GM23338 (cell line): ENCODE measurements at regions not wholly inside any gene's neighbourhood (a gene's known extent, or its start where the extent isn't known, plus 50 kb on each side); places are given as distances from the start of the nearest gene placed in this dataset.

Source experiments
- ATAC-seq: fragments of 200-7000 bp; cut with Tn5 transposase; 3 replicates; pipeline ENCODE4 v1.9.1; 2020
- DNase-seq: peaks from one replicate; pipeline ENCODE4 v3.0.0-alpha.2; 2015; ENCODE audit warnings: low spot score
- H2AFZ ChIP-seq: fragments of 200-600 bp; sonication (generic); 2 replicates; pipeline ENCODE4 v1.8.0; 2016; ENCODE audit warnings: antibody characterized with exemption, mild to moderate bottlenecking, moderate library complexity
- H3F3A ChIP-seq: fragments of 200-600 bp; sonication (generic); replicated peaks from 2 replicates; pipeline ENCODE4 v1.8.0; 2017; ENCODE audit warnings: antibody characterized with exemption, mixed run types, low read depth
- H3K27ac ChIP-seq: fragments of 200-600 bp; sonication (generic); 2 replicates; pipeline ENCODE4 v1.6.1; 2016; ENCODE audit warnings: low read depth
- H3K27me3 ChIP-seq: fragments of 200-600 bp; sonication (generic); 2 replicates; pipeline ENCODE4 v1.8.0; 2016; ENCODE audit warnings: mild to moderate bottlenecking, mixed run types, moderate library complexity; ENCODE audit not compliant: insufficient read depth
- H3K36me3 ChIP-seq: fragments of 200-600 bp; sonication (generic); 2 replicates; pipeline ENCODE4 v1.8.0; 2016; ENCODE audit warnings: mild to moderate bottlenecking; ENCODE audit not compliant: insufficient read depth
- H3K4me1 ChIP-seq: fragments of 200-600 bp; sonication (generic); 2 replicates; pipeline ENCODE4 v1.8.0; 2016; ENCODE audit warnings: mild to moderate bottlenecking, moderate library complexity; ENCODE audit not compliant: insufficient read depth
- H3K4me2 ChIP-seq: fragments of 200-600 bp; sonication (generic); 2 replicates; pipeline ENCODE4 v1.7.1; 2017; ENCODE audit warnings: mixed run types
- H3K4me3 ChIP-seq: fragments of 200-600 bp; sonication (generic); 2 replicates; pipeline ENCODE4 v1.6.1; 2016; ENCODE audit warnings: mixed run types
- H3K79me2 ChIP-seq: fragments of 200-600 bp; sonication (generic); replicated peaks from 2 replicates; pipeline ENCODE4 v1.8.0; 2017; ENCODE audit warnings: mild to moderate bottlenecking; ENCODE audit not compliant: insufficient read depth
- H3K9me2 ChIP-seq: fragments of 200-600 bp; sonication (generic); 2 replicates; pipeline ENCODE4 v1.8.0; 2017; ENCODE audit not compliant: insufficient read depth
- H4K20me1 ChIP-seq: fragments of 200-600 bp; sonication (generic); replicated peaks from 2 replicates; pipeline ENCODE4 v1.8.0; 2017; ENCODE audit warnings: mild to moderate bottlenecking; ENCODE audit not compliant: insufficient read depth
- H3K27ac Mint-ChIP-seq: 2 replicates; pipeline ENCODE4 v1.8.0; 2020; ENCODE audit warnings: inconsistent platforms, mild to moderate bottlenecking, moderate library complexity, mixed read lengths
- H3K27me3 Mint-ChIP-seq: 3 replicates; pipeline ENCODE4 v1.8.0; 2022; ENCODE audit warnings: low read depth, mild to moderate bottlenecking, moderate library complexity, mixed read lengths, inconsistent platforms; ENCODE audit not compliant: insufficient read depth, poor library complexity
- H3K36me3 Mint-ChIP-seq: 3 replicates; pipeline ENCODE4 v1.8.0; 2021; ENCODE audit warnings: low read depth, mild to moderate bottlenecking, inconsistent platforms, moderate library complexity, mixed read lengths
- H3K4me1 Mint-ChIP-seq: 3 replicates; pipeline ENCODE4 v1.8.0; 2020; ENCODE audit warnings: mild to moderate bottlenecking, inconsistent platforms, mixed read lengths
- H3K4me3 Mint-ChIP-seq: 3 replicates; pipeline ENCODE4 v1.8.0; 2021; ENCODE audit warnings: moderate library complexity, mild to moderate bottlenecking, inconsistent platforms, mixed read lengths
- H3K9me3 Mint-ChIP-seq: 3 replicates; pipeline ENCODE4 v1.8.0; 2020; ENCODE audit warnings: moderate library complexity, mild to moderate bottlenecking, inconsistent platforms, mixed read lengths
- CREB1 ChIP-seq: fragments of 250-450 bp; sonication (Bioruptor Pico); IDR thresholded peaks from 2 replicates; pipeline ENCODE4 v1.5.0; 2020; ENCODE audit warnings: low read depth, mild to moderate bottlenecking, moderate library complexity
- EZH2 ChIP-seq: fragments of 200-600 bp; sonication (generic); IDR thresholded peaks from one replicate; pipeline ENCODE4 v1.8.0; 2017; ENCODE audit warnings: antibody characterized with exemption, mild to moderate bottlenecking, low read depth; ENCODE audit not compliant: unreplicated experiment
- EZH2phosphoT487 ChIP-seq: fragments of 200-600 bp; sonication (generic); IDR thresholded peaks from one replicate; pipeline ENCODE4 v1.8.1; 2018; ENCODE audit warnings: antibody characterized with exemption; ENCODE audit not compliant: unreplicated experiment
- JUNB ChIP-seq: IDR thresholded peaks from one replicate; pipeline ENCODE4 v1.6.1; 2016; ENCODE audit warnings: antibody characterized with exemption; ENCODE audit not compliant: unreplicated experiment
- NANOG ChIP-seq: IDR thresholded peaks from 2 replicates; pipeline ENCODE4 v1.6.1; 2016; ENCODE audit warnings: antibody characterized with exemption, borderline replicate concordance
- POLR2AphosphoS5 ChIP-seq: IDR thresholded peaks from 2 replicates; pipeline ENCODE4 v1.6.1; 2016; ENCODE audit warnings: antibody characterized with exemption, low read depth
- STAT1 ChIP-seq: IDR thresholded peaks from one replicate; pipeline ENCODE4 v1.6.1; 2016; ENCODE audit warnings: antibody characterized with exemption; ENCODE audit not compliant: unreplicated experiment
- ZNF114 ChIP-seq: fragments of 250-450 bp; sonication (Bioruptor Pico); IDR thresholded peaks from 2 replicates; pipeline ENCODE4 v1.5.0; 2020; ENCODE audit warnings: mild to moderate bottlenecking, moderate library complexity
- ZNF331 ChIP-seq: fragments of 250-450 bp; sonication (Bioruptor Pico); IDR thresholded peaks from 2 replicates; pipeline ENCODE4 v1.5.0; 2020; ENCODE audit warnings: low read depth, mild to moderate bottlenecking, moderate library complexity
- TF ChIP-seq, protein P1 (sequence below), 2 experiments: fragments of 200-600 bp in 1 of 2; sonication (generic) in 1 of 2; conservative IDR thresholded peaks; 2 replicates each; pipeline versions ENCODE4 v1.5.1 to v1.6.1; 2016 to 2017; ENCODE audit warnings: antibody characterized with exemption in 2 of 2, low read depth in 2 of 2, mild to moderate bottlenecking in 2 of 2, moderate library complexity in 1 of 2
- TF ChIP-seq, protein P2 (sequence below): IDR thresholded peaks from 2 replicates; pipeline ENCODE4 v1.6.1; 2016; ENCODE audit warnings: antibody characterized with exemption
- TF ChIP-seq, protein P3 (sequence below): IDR thresholded peaks from one replicate; pipeline ENCODE4 v1.6.1; 2018; ENCODE audit warnings: antibody characterized with exemption; ENCODE audit not compliant: unreplicated experiment
- TF ChIP-seq, protein P4 (sequence below): fragments of 250-450 bp; sonication (Bioruptor Pico); IDR thresholded peaks from 2 replicates; pipeline ENCODE4 v1.5.0; 2020; ENCODE audit warnings: mild to moderate bottlenecking, moderate library complexity

DNA sequence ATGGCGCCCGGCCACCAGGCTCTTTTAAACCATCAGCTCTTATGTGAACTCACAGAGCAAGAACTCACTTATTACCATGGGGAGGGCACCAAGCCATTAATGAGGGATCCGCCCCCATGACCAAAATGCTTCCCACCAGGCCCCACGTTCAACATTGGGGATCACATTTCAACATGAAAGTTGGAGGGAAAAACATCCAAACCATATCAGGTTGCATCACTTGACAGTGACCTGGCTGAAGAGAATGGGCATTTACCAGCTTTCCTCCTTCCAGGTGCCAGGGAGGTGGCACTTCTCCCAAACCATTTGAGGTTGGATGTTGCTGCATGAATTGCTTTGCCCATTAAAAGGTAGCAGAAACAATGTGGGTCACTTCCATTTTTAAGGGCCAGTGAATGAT lies 115.6 kb upstream of the TNS3 start:
- no peak for DNase-seq

More for the DNA sequence above, 115.6 kb upstream of the TNS3 start:
- Histone ChIP-seq H3K36me3 (no peaks in the 10 kb centered on the region), H4K20me1 (no peaks in the 10 kb centered on the region), H3K9me2 (peaks cover 10% of the 10 kb centered on the region; the same call in 1 of the 2 replicates), H3K79me2 (no peaks in the 10 kb centered on the region), H3K27me3 (no peaks in the 10 kb centered on the region), H3F3A (no peaks in the 10 kb centered on the region), H3K4me1 (no peaks in the 10 kb centered on the region), H3K4me2 (no peak overlapping the region), H2AFZ (no peak overlapping the region), H3K27ac (no peak overlapping the region), H3K4me3 (no peak overlapping the region)
- no peak for TF ChIP-seq JUNB
- no peak for TF ChIP-seq CREB1 (CRISPR knock-in tag)
- no peak for TF ChIP-seq ZNF114
- no peak for TF ChIP-seq STAT1
- TF ChIP-seq, protein P1, sequence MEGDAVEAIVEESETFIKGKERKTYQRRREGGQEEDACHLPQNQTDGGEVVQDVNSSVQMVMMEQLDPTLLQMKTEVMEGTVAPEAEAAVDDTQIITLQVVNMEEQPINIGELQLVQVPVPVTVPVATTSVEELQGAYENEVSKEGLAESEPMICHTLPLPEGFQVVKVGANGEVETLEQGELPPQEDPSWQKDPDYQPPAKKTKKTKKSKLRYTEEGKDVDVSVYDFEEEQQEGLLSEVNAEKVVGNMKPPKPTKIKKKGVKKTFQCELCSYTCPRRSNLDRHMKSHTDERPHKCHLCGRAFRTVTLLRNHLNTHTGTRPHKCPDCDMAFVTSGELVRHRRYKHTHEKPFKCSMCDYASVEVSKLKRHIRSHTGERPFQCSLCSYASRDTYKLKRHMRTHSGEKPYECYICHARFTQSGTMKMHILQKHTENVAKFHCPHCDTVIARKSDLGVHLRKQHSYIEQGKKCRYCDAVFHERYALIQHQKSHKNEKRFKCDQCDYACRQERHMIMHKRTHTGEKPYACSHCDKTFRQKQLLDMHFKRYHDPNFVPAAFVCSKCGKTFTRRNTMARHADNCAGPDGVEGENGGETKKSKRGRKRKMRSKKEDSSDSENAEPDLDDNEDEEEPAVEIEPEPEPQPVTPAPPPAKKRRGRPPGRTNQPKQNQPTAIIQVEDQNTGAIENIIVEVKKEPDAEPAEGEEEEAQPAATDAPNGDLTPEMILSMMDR (conservative IDR thresholded peaks at IDR 0.05; ENCODE audit: low read depth in 2 of 2), result no peak
- TF ChIP-seq, protein P2, sequence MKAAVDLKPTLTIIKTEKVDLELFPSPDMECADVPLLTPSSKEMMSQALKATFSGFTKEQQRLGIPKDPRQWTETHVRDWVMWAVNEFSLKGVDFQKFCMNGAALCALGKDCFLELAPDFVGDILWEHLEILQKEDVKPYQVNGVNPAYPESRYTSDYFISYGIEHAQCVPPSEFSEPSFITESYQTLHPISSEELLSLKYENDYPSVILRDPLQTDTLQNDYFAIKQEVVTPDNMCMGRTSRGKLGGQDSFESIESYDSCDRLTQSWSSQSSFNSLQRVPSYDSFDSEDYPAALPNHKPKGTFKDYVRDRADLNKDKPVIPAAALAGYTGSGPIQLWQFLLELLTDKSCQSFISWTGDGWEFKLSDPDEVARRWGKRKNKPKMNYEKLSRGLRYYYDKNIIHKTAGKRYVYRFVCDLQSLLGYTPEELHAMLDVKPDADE, result no peak
- TF ChIP-seq, protein P3, sequence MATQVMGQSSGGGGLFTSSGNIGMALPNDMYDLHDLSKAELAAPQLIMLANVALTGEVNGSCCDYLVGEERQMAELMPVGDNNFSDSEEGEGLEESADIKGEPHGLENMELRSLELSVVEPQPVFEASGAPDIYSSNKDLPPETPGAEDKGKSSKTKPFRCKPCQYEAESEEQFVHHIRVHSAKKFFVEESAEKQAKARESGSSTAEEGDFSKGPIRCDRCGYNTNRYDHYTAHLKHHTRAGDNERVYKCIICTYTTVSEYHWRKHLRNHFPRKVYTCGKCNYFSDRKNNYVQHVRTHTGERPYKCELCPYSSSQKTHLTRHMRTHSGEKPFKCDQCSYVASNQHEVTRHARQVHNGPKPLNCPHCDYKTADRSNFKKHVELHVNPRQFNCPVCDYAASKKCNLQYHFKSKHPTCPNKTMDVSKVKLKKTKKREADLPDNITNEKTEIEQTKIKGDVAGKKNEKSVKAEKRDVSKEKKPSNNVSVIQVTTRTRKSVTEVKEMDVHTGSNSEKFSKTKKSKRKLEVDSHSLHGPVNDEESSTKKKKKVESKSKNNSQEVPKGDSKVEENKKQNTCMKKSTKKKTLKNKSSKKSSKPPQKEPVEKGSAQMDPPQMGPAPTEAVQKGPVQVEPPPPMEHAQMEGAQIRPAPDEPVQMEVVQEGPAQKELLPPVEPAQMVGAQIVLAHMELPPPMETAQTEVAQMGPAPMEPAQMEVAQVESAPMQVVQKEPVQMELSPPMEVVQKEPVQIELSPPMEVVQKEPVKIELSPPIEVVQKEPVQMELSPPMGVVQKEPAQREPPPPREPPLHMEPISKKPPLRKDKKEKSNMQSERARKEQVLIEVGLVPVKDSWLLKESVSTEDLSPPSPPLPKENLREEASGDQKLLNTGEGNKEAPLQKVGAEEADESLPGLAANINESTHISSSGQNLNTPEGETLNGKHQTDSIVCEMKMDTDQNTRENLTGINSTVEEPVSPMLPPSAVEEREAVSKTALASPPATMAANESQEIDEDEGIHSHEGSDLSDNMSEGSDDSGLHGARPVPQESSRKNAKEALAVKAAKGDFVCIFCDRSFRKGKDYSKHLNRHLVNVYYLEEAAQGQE, result no peak
- no peak for TF ChIP-seq ZNF331 (CRISPR knock-in tag)
- TF ChIP-seq NANOG, result no peak
- TF ChIP-seq EZH2, result no peak
- no peak for TF ChIP-seq POLR2AphosphoS5
- no peak for TF ChIP-seq EZH2phosphoT487
- TF ChIP-seq, protein P4, sequence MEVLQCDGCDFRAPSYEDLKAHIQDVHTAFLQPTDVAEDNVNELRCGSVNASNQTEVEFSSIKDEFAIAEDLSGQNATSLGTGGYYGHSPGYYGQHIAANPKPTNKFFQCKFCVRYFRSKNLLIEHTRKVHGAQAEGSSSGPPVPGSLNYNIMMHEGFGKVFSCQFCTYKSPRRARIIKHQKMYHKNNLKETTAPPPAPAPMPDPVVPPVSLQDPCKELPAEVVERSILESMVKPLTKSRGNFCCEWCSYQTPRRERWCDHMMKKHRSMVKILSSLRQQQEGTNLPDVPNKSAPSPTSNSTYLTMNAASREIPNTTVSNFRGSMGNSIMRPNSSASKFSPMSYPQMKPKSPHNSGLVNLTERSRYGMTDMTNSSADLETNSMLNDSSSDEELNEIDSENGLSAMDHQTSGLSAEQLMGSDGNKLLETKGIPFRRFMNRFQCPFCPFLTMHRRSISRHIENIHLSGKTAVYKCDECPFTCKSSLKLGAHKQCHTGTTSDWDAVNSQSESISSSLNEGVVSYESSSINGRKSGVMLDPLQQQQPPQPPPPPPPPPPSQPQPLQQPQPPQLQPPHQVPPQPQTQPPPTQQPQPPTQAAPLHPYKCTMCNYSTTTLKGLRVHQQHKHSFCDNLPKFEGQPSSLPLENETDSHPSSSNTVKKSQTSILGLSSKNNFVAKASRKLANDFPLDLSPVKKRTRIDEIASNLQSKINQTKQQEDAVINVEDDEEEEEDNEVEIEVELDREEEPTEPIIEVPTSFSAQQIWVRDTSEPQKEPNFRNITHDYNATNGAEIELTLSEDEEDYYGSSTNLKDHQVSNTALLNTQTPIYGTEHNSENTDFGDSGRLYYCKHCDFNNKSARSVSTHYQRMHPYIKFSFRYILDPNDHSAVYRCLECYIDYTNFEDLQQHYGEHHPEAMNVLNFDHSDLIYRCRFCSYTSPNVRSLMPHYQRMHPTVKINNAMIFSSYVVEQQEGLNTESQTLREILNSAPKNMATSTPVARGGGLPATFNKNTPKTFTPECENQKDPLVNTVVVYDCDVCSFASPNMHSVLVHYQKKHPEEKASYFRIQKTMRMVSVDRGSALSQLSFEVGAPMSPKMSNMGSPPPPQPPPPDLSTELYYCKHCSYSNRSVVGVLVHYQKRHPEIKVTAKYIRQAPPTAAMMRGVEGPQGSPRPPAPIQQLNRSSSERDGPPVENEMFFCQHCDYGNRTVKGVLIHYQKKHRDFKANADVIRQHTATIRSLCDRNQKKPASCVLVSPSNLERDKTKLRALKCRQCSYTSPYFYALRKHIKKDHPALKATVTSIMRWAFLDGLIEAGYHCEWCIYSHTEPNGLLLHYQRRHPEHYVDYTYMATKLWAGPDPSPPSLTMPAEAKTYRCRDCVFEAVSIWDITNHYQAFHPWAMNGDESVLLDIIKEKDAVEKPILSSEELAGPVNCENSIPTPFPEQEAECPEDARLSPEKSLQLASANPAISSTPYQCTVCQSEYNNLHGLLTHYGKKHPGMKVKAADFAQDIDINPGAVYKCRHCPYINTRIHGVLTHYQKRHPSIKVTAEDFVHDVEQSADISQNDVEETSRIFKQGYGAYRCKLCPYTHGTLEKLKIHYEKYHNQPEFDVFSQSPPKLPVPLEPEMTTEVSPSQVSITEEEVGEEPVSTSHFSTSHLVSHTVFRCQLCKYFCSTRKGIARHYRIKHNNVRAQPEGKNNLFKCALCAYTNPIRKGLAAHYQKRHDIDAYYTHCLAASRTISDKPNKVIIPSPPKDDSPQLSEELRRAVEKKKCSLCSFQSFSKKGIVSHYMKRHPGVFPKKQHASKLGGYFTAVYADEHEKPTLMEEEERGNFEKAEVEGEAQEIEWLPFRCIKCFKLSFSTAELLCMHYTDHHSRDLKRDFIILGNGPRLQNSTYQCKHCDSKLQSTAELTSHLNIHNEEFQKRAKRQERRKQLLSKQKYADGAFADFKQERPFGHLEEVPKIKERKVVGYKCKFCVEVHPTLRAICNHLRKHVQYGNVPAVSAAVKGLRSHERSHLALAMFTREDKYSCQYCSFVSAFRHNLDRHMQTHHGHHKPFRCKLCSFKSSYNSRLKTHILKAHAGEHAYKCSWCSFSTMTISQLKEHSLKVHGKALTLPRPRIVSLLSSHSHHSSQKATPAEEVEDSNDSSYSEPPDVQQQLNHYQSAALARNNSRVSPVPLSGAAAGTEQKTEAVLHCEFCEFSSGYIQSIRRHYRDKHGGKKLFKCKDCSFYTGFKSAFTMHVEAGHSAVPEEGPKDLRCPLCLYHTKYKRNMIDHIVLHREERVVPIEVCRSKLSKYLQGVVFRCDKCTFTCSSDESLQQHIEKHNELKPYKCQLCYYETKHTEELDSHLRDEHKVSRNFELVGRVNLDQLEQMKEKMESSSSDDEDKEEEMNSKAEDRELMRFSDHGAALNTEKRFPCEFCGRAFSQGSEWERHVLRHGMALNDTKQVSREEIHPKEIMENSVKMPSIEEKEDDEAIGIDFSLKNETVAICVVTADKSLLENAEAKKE, result no peak
- peaks cover 3% of the 10 kb centered on the region for H3K27me3 Mint-ChIP-seq
- H3K4me1 Mint-ChIP-seq, result no peaks in the 10 kb centered on the region
- H3K36me3 Mint-ChIP-seq, result no peaks in the 10 kb centered on the region
- no peak overlapping the region for H3K4me3 Mint-ChIP-seq
- ATAC-seq, result no peak
- H3K9me3 Mint-ChIP-seq, result no peaks in the 10 kb centered on the region
- no peak overlapping the region for H3K27ac Mint-ChIP-seq
